PC-9 (cell line): ENCODE measurements at regions not wholly inside any gene's neighbourhood (a gene's known extent, or its start where the extent isn't known, plus 50 kb on each side); places are given as distances from the start of the nearest gene placed in this dataset.
"Not testable (repeated sequence)": the region's sequence is repeated elsewhere in the genome, so short reads cannot be mapped to it uniquely, and the experiment has no call there.

ENCODE experiments used
- BruUV-seq: library from RNA; stranded (reverse); fragments of 400-500 nt; replicated peaks from 2 replicates; lab custom pipeline; 2021; lab: Mats Ljungman, UMichigan
- CTCF ChIA-PET: fragments of 300-600 bp; sonication (Branson Sonifier 250); formaldehyde crosslinking; loops from one replicate; lab custom pipeline; 2022; ENCODE audit warnings: antibody characterized with exemption; lab: Charles Lee
- POLR2A ChIA-PET: fragments of 300-600 bp; sonication (Branson Sonifier 250); formaldehyde crosslinking; loops from one replicate; lab custom pipeline; 2022; ENCODE audit warnings: antibody characterized with exemption; ENCODE audit not compliant: unreplicated experiment; lab: Charles Lee
- DNase-seq, 2 experiments: peaks; one replicate each; pipeline versions ENCODE4 v3.0.0 to v3.0.0-alpha.2; 2015 to 2022; ENCODE audit warnings: mixed read lengths in 1 of 2
- H2AFZ ChIP-seq: fragments of 200-600 bp; sonication (generic); 2 replicates; pipeline ENCODE4 v1.8.1; 2017; ENCODE audit warnings: antibody characterized with exemption
- H3F3A ChIP-seq: fragments of 200-600 bp; sonication (generic); 2 replicates; pipeline ENCODE4 v1.8.1; 2017; ENCODE audit warnings: antibody characterized with exemption, mild to moderate bottlenecking, low read depth; ENCODE audit not compliant: insufficient read depth
- H3K27ac ChIP-seq: fragments of 200-600 bp; sonication (generic); 2 replicates; pipeline ENCODE4 v1.6.1; 2016; ENCODE audit warnings: mixed run types
- H3K27me3 ChIP-seq: fragments of 200-600 bp; sonication (generic); 2 replicates; pipeline ENCODE4 v1.6.1; 2016; ENCODE audit warnings: low read depth, mixed run types; ENCODE audit not compliant: insufficient read depth
- H3K36me3 ChIP-seq: fragments of 200-600 bp; sonication (generic); 2 replicates; pipeline ENCODE4 v1.6.1; 2016; ENCODE audit warnings: low read depth, mixed run types
- H3K4me1 ChIP-seq: fragments of 200-600 bp; sonication (generic); replicated peaks from 2 replicates; pipeline ENCODE4 v1.6.1; 2016; ENCODE audit warnings: mixed run types; ENCODE audit not compliant: insufficient read depth
- H3K4me2 ChIP-seq: fragments of 200-600 bp; sonication (generic); 2 replicates; pipeline ENCODE4 v1.6.1; 2017; ENCODE audit warnings: mixed run types
- H3K4me3 ChIP-seq: fragments of 200-600 bp; sonication (generic); 2 replicates; pipeline ENCODE4 v1.6.1; 2016; ENCODE audit warnings: mixed run types
- H3K79me2 ChIP-seq: fragments of 200-600 bp; sonication (generic); 2 replicates; pipeline ENCODE4 v1.6.1; 2017; ENCODE audit warnings: low read depth, mixed run types
- H3K9me2 ChIP-seq: fragments of 200-600 bp; sonication (generic); 2 replicates; pipeline ENCODE4 v1.8.1; 2017; ENCODE audit warnings: mild to moderate bottlenecking; ENCODE audit not compliant: insufficient read depth
- H3K9me3 ChIP-seq: fragments of 200-600 bp; sonication (generic); 2 replicates; pipeline ENCODE4 v1.8.1; 2016; ENCODE audit warnings: low read depth; ENCODE audit not compliant: insufficient read depth
- H4K20me1 ChIP-seq: fragments of 200-600 bp; sonication (generic); 2 replicates; pipeline ENCODE4 v1.8.1; 2017; ENCODE audit not compliant: insufficient read depth
- EZH2 ChIP-seq: fragments of 200-600 bp; sonication (generic); IDR thresholded peaks from 2 replicates; pipeline ENCODE4 v1.8.0; 2017; ENCODE audit warnings: antibody characterized with exemption, low read depth
- intact Hi-C: fragments of 100-400 bp; cut with micrococcal nuclease; formaldehyde crosslinking; loops from one replicate; pipeline ENCODE4 v1.10.0; 2022; ENCODE audit not compliant: unreplicated experiment
- TF ChIP-seq, protein P1 (sequence below): fragments of 200-600 bp; sonication (generic); conservative IDR thresholded peaks from 2 replicates; pipeline ENCODE4 v1.6.1; 2017; ENCODE audit warnings: mixed run types, antibody characterized with exemption, mild to moderate bottlenecking, moderate library complexity

DNA sequence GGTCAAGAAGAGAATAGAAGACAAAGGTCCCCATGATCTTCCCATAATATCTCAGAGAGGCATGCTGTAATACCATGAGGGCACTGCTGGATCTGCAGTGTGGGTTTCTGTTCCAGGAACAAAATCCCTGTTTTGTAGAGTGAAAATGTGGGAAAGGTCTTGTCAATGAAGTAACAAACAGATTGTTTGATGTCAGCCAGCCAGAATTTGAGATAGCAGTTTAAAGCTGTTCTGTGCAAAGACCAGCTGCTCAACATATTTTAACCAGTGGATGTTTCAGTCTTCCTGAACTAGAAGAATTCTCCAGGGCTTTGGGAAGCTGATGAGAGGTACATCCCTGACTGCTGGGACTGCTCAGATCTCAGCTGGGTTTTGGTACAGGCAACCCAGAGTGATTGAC, 1012.5 kb downstream of the DNAJB9 start:
- no peaks in the 10 kb centered on the region for H3K79me2 ChIP-seq
- no peaks in the 10 kb centered on the region for H3K36me3 ChIP-seq
- no peaks in the 10 kb centered on the region for H3K9me2 ChIP-seq
- ChIA-PET CTCF (no interaction called here), POLR2A (no interaction called here)
- no peaks in the 10 kb centered on the region for H3F3A ChIP-seq
- no peak overlapping the region for H3K4me3 ChIP-seq
- no peaks in the 10 kb centered on the region; the same call in 1 of the 2 replicates for H3K9me3 ChIP-seq
- TF ChIP-seq, protein P1, sequence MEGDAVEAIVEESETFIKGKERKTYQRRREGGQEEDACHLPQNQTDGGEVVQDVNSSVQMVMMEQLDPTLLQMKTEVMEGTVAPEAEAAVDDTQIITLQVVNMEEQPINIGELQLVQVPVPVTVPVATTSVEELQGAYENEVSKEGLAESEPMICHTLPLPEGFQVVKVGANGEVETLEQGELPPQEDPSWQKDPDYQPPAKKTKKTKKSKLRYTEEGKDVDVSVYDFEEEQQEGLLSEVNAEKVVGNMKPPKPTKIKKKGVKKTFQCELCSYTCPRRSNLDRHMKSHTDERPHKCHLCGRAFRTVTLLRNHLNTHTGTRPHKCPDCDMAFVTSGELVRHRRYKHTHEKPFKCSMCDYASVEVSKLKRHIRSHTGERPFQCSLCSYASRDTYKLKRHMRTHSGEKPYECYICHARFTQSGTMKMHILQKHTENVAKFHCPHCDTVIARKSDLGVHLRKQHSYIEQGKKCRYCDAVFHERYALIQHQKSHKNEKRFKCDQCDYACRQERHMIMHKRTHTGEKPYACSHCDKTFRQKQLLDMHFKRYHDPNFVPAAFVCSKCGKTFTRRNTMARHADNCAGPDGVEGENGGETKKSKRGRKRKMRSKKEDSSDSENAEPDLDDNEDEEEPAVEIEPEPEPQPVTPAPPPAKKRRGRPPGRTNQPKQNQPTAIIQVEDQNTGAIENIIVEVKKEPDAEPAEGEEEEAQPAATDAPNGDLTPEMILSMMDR = no peak
- no TSS peak for BruUV-seq
- no peak overlapping the region for H3K27ac ChIP-seq
- intact Hi-C loops = no loop called here
- no peaks in the 10 kb centered on the region for H3K27me3 ChIP-seq
- no peak overlapping the region for H3K4me2 ChIP-seq
- H4K20me1 ChIP-seq = no peaks in the 10 kb centered on the region
- no peaks in the 10 kb centered on the region for H3K4me1 ChIP-seq
- no peak for DNase-seq
- H2AFZ ChIP-seq = no peak overlapping the region

DNA sequence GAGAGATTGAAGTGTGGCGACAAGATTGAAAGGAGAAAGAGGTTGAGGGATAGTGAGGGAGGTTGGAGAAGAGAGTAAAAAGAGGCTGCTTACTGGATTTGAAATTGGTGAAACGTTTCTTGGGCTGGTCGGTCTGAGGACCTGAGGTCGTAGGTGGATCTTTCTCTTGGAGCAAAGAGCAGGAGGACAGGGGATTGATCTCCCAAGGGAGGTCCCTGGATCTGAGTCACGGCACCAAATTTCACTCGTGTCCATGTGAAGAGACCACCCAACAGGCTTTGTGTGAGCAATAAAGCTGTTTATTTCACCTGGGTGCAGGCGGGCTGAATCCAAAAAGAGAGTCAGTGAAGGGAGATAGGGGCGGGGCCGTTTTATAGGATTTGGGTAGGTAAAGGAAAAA, 1027.3 kb downstream of the DNAJB9 start:
- intact Hi-C loops, H3K9me3 ChIP-seq, CTCF ChIA-PET, H3K4me3 ChIP-seq, H4K20me1 ChIP-seq, H3K79me2 ChIP-seq, H2AFZ ChIP-seq, H3K27me3 ChIP-seq, H3K36me3 ChIP-seq, H3K4me1 ChIP-seq, POLR2A ChIA-PET, DNase-seq, H3F3A ChIP-seq, BruUV-seq, H3K9me2 ChIP-seq, H3K4me2 ChIP-seq, H3K27ac ChIP-seq: not testable (repeated sequence)

DNA sequence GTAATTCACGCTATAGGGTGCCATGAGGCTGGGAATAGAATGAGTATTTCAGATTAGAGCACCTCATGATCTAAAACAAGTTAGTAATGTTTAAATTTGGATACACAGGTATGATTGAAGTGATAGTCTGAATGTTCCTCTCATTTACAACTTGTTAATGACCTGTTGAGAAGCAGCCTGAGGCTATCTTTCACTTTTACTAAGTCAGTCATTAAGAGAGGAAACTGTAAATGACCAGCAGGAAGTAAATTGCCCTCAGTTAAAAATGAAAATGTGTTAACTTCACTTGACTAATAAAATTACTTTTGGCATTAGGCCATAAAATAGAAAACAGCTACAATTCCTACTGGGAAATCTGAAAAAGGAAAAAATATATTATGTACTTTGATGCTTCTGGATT, 1042.0 kb downstream of the DNAJB9 start:
- intact Hi-C loops = no loop called here
- Histone ChIP-seq H3K79me2 (no peaks in the 10 kb centered on the region), H4K20me1 (no peaks in the 10 kb centered on the region), H3F3A (no peaks in the 10 kb centered on the region), H3K9me2 (peaks cover 5% of the 10 kb centered on the region; the same call in 1 of the 2 replicates), H3K36me3 (no peaks in the 10 kb centered on the region), H3K4me2 (no peak overlapping the region), H3K4me1 (no peaks in the 10 kb centered on the region), H3K9me3 (no peaks in the 10 kb centered on the region), H3K27ac (no peak overlapping the region), H2AFZ (no peak overlapping the region), H3K4me3 (no peak overlapping the region), H3K27me3 (no peaks in the 10 kb centered on the region)
- POLR2A ChIA-PET = no interaction called here
- no peak for DNase-seq
- no TSS peak for BruUV-seq
- no peak for TF ChIP-seq EZH2
- TF ChIP-seq, protein P1 = no peak
- CTCF ChIA-PET = no interaction called here

DNA sequence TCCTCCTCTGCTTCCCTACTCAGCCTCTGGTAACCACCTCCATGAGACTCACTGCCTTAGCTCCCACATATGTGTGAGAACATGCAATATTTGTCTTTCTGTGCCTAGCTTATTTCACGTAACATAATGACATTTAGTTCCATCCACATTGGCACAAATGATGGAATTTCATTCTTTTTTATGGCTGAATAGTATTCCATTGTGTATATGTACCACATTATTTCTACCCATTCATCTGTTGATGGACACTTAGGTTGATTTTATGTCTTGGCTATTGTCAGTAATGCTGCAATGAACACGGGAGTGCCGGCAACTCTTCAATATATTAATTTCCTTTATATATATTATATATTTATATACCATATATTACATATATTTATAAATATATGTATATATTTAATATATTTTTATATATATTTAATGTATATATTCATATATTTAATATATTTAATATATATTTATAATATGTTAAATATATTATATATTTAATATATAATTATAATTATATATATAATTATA, 1046.9 kb downstream of the DNAJB9 start:
- Histone ChIP-seq H3K4me2 (no peak overlapping the region), H2AFZ (no peak overlapping the region), H3K27me3 (no peaks in the 10 kb centered on the region), H3K79me2 (no peaks in the 10 kb centered on the region), H3F3A (no peaks in the 10 kb centered on the region), H3K36me3 (no peaks in the 10 kb centered on the region), H4K20me1 (no peaks in the 10 kb centered on the region), H3K27ac (no peak overlapping the region), H3K4me3 (no peak overlapping the region), H3K9me2 (no peaks in the 10 kb centered on the region), H3K9me3 (no peaks in the 10 kb centered on the region), H3K4me1 (no peaks in the 10 kb centered on the region)
- BruUV-seq = no TSS peak
- intact Hi-C loops = no loop called here
- ChIA-PET POLR2A (no interaction called here), CTCF (no interaction called here)
- no peak for TF ChIP-seq EZH2
- TF ChIP-seq, protein P1 = no peak
- no peak for DNase-seq
